DMS153 treated with DMSO at 0.1 percent for 48 hours (cell line): ENCODE measurements at regions not wholly inside any gene's neighbourhood (a gene's known extent, or its start where the extent isn't known, plus 50 kb on each side); places are given as distances from the start of the nearest gene placed in this dataset.

ENCODE experiments used
- DNase-seq: peaks from one replicate; lab custom pipeline; 2025; ENCODE audit not compliant: unreplicated experiment; lab: John Stamatoyannopoulos, UW

DNA sequence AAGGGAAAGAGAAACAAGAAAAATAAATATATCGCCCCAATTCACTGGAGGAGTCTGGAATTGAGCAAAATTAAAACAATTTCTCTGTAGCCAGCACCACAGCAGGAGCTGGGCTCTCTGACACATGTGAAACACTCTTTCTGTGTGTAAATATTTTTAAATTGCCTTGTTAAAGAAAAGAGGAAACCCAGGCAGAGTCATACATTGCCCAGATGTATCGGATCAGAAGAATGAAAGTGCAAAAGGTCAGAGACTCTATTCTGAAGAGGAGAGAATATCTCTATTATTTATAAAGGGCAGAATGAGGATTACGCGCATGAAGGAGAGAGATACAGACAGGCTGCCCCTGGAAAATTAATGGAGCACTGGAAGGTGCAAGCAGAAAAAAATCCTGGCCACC lies 127.0 kb upstream of the MAN1A1 start:
- no peak for DNase-seq

DNA sequence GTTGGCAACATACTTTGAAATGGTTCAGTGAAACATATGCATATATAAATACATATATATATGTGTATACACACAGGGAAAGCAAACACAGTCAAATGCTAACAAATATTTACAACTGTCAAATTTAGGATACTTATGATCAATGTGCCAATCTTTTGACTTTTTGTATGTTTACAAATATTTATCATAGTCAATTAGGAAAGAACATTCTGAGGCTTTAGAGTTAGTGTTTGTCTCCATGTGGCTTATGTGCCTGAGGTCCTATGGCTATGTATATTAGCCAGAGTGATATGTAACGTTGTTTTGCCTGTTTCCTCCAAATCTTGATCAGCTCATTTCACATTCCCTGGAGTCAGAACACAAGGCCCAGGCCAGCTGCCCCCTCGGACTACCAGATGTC lies 126.5 kb upstream of the MAN1A1 start:
- DNase-seq, result no peak

DNA sequence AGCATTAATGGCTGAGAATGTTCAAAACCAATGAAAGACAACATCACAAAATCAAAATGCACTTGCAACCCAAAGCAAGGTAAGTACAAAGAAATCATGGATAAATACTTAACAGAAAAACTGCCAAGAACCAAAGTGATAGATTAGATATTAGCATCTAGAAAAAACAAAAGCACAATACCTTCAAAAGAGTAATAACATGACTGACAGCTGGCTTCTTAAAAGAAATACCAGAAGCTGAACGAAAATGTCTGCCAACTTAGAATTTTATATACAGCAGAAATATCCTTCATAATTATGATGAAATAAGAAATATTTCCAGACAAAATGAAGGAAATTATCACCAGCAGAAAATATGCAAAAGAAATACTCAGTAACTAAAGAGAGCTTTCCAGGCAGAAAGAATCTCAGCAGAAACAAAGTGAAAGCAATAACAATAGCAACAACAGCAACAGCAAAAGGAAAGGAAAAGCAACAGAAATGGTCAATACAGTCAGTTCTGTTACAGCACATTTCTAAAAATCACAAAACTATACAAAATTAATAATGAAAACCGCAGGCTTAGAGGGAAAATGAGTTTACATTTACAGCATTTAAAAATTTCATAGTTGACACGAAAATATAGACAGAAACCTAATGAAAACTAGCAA lies 121.5 kb upstream of the MAN1A1 start:
- no peak for DNase-seq

DNA sequence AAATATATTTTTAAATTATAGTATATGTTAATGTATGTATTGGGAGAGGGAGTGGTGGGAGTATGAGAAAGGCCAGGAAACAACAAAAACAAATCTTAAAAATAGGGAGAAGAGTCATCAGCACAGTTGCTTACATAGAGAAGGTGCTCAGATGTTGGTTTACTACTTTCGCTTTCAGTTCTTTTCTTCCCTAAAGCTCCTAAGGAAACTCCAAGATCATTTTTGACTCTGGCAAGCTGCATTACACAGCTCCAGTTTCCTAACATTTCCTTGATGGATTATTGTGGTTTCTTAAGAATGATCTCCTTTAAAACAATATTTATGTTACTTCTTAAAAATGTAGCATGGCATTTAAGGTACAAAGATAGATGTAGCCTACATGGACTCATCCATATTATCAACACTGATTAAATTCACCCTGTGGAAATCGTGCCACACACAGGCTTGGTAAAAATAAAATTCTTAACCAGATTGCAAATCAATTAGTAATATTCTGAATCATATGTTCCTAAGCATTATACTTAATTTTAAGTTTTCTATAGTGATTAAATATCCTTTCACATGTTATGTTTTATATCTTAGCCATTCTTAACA lies 118.0 kb upstream of the MAN1A1 start:
- DNase-seq, result no peak

DNA sequence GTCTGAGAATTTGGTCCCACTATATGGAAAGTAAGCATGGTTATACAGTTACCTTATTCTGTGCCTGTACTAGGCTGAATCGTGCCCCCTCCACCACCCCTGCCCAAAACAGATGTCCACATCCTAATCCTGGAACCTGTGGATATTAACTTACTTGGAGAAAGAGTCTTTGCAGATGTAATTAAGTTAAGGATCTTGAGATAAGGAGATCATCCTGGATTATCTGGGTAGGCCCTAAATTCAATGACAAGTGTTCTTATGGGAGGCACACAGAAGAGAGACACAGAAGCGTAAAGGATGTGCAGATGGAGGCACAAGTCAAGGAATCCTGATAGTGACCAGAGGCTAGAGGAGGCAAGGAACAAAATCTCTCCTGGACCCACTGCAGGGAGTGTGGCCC lies 116.7 kb upstream of the MAN1A1 start:
- no peak for DNase-seq

DNA sequence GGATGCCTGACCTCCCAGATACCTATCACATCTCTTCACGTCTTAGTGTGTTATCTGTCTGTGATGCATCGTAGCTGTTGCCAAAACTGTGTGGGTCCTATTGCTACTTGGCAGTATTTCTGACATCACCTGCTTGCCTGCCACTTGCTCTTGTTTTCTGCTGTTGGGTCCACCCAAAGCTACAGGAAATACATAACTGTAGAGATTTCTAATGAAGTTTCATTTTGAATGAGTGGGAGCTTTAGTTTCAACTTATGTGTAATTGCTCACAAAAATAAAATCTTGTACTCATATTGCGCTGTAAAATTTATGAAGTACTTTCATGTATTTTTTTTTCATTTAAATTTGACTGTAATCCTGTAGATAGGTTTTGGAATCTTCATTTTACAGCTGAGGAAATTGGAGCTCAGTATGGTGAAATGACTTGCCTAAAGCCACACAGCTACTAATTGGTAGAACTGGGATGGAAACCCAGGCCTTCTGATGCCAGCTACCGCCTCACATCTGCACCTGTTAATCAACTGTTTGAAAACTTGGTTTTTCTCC lies 113.6 kb upstream of the MAN1A1 start:
- DNase-seq, result no peak

DNA sequence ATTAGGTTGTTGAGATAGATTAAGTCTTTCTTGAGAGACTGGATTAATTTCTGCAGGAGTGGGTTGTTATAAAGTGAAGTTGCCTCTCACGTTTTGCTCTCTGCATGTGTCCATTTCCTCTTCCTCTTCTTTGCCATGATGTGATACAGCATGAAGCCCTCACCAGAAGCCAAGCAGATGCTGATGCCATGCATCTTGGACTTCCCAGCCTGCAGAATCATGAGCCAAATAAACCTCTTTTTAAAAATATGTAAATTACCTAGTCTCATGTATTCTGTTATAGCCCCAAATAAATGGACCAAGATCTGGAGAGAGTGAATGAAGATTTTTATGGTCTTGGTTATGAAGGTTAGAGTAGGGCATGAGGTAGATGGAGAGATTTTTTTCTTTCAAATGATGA lies 111.6 kb upstream of the MAN1A1 start:
- DNase-seq, result no peak

DNA sequence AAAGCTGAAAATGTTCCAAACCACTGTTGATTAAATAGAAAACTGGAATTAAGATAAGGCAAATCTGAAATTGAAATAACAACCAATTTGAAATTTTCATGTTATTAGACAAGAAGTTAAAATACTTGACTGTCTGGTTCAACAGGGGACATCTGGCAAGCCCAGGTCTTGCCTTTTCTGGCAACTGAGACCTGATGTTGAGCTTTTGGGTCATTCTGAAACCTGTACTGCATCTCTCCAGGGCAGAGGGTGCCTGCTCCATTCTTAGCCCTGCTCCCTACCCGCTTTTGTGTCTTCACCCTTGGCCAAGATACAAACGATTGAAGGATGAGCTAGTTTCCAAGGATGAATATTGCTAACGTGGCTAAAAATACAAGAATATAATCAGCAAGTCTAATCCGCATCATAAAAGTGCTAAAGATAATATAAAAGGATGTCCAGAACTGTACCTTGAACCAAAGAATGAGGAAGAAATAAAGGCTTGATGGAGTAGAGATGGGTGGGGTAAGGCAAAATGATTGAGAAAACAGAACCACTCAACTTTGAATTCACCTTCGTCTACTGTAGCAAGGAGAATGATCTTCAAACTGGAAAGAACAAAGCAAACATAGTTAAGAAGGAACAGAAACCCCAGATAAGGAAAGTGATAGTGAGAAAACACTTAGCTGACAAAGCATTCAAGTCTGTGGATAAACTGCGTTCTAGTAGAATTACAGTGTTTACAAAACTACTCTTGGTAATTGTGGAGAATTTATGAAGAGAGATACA lies 109.8 kb upstream of the MAN1A1 start:
- no peak for DNase-seq

DNA sequence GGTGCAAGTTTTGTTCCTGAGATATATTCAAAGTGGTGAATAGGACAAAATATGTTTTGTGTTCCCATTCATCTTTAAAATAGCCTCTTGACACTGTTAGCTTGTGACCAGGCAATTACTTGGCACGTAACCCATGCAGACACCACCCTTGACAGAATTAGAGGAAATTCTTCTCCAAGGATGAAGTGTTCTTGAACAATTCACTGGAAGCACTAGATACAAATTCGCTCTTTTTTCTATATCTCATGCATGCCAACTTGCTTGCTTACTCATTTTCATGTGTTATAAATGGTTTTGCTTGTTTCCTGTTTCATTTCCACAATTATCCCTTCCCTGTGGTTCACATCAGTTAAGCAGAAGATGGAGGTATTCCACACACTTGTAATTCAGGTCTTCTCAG lies 105.2 kb upstream of the MAN1A1 start:
- DNase-seq, result no peak

DNA sequence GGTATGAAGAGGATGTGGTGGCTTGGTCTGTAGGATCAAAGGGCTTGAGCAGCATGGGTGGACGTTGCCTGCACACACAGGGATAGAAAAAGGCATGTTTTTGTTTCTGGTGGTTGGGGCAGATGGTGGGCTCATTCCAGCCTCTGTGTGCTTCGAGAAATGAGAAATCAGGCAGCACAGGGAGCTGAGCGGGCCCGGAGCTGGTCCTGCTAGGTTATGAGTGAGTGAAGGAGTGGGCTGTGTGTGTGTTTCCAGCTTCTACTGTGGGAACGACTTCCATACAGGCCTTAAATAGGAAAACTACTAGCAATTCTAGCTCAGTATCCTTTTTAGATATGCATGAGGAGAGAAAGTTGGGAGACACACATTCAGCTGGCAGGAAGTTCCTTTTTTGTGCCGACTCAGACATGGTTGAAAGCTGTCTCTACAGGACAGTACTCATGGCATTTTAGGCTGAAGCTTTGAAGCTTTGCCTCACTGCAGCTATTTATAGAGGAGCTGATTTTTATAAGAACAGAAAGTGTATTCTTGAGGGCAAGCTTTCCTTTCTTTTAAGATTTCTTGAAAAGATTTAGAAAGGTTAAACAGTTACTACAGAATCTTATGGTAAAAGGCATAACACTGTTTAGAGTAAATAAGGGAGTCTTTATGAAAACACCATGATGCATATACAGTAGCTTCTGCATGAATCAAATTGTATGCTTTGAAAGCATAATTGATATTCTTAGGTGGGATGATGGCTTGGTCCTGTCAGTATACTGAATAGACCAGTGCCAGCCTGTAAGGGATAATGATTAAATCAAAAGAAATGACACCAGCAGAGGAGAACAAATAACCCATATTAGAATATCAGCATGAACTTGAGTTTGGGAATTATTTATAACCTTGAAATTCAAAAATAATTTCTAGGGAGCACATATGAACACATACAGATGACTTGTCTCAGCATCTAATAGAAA lies 104.0 kb upstream of the MAN1A1 start:
- DNase-seq, result no peak

DNA sequence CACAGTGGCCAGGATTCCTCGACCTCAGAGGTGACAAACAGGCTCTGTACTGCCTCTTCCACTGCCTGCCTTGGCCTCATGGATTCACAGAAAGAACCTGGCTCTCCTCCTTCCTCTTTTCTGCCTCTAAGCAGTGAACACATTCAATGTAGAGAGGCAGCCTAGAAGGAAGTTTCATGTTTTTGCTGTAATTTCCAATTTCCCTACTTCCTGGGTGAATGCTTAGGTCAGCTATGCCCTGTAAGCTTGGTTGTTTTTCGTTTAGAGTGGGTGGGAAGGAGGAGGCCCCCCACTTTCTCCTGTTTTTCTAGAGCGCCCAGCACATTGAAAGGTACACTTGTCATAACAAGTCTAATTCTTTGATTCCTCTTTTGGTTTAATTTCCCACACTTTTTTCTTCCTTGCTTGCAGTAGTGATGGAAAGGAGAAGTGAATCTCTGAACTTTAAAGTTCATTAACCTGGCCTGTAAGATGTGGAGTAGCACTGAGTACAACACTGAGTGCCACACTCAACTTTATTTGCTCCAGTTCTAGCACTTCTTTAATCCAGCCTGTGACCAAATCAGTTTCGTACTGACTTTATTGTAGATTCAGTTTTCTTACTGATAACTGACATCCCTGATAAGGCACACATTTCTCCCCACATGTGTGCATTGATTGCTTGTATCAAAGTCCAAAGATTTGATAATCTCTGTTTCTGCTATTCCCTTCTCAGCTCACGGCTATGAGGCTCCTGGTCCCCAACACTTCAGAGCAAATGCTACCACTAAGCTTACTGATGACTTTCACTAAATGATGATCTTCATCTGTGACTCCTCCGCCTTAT lies 100.0 kb upstream of the MAN1A1 start:
- DNase-seq, result no peak

DNA sequence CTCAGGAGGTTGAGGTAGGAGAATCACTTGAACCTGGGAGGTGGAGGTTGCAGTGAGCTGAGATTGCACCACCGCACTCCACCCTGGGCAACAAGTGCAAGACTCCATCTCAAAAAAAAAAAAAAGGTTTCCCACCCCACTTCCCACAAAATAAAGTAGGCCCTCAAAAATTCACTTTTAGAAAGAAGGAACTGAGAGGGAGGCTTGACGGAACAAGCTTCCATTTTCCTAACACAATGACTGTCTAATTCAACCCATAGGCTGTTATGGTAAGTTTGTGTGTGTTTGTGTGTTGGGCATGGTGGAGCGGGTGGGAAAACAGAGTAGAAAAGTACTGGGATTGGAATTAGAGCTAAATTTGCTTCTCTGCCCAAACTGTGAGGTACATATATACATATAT lies 98.4 kb upstream of the MAN1A1 start:
- DNase-seq, result no peak

DNA sequence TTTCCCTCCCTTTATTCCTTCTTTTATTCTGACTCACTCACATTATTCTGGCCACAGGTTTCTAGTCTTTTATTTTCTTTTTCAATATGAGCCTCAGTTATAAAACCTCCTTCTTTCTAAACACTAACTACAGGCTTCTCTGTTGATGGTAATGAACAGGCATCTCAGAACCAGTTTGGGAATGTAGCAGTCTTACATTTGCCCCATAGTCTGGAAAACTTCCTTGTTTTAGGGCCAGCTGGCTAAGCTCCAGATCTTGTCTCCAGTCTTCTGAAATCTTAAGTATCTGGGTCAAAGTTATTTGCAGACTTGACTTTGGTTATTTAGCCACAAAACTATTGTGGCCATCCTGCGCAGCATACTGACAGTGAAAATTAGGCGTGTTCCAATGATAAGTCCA lies 97.0 kb upstream of the MAN1A1 start:
- DNase-seq, result no peak

DNA sequence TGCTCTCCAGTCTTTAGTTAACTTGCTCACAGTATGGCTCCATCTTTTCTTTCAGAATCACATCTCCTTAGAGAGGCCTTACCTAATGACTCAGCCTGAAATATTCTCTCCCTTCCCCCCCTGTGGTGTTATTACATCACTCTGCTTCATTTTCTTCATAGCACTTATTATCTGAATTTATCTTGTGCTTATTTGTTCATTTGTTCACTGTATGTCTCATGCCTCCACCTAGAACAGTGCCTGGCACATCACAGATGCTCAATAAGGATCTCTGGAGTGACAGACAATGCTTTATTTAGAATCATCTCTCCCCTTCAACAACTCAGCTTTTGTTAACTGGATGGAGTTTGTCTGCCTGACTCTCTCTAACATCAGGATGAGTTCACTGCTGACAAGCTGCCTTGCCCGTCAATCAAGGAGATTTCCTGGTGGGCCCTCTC lies 96.6 kb upstream of the MAN1A1 start:
- DNase-seq, result no peak

DNA sequence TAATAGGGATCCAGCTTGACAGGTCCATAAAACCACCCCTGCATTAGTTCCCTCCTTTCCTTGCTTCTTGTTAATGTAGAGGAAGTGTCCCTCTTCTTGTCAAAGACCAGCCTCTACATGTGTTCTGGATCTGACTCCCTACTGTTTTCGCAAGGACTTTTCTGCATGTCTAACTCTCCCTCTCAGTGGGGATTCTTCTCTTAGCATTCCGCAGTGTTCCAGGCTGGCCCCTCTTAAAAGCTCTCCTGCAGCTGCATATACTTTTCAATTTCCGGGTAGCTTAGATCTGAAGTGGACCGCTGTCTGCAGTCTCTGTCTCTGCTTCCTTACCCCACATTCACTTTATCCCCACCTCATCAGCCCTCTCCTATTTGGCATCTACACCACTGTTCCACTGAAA lies 96.1 kb upstream of the MAN1A1 start:
- DNase-seq, result no peak

DNA sequence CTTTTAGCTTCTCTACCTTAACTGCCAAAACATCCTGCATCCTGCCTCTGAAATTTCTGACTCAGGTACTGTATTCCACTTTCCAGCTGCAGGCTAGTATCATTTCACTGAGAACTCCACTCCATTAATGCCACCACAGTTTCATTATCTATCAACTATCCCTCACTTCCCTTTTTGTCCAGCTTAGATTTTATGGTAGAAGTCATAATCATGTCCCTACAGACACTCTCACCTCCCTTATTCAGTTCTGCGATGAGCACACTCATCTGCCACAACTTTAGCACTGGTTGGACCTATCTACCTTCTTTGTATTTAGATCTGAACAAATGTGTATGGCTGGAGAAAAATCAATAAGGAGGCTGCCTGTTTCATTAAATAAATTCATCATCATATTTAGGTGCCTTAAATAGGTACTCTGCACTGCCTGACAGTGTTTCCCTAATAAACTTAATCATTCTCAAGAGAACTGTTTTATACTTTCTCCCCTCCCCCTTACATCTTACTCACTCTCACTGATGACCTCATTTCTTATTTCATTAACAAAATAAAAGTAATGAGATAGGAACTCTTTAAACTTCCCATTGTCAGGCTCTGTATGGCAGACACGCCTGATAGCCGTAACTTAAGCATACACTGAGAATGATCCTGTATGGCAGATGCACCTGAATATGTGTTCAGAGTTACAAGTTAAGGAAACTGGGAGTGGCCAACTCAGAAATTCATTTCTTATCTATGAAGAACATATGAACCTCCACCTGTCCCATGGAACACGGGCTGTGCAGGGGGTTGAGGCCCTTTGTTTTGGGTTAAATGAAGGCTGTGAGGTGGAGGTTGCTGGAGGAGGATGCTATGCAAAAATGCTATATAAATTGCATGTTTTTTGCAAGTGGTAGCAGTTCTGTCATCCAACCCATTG lies 95.3 kb upstream of the MAN1A1 start:
- no peak for DNase-seq

DNA sequence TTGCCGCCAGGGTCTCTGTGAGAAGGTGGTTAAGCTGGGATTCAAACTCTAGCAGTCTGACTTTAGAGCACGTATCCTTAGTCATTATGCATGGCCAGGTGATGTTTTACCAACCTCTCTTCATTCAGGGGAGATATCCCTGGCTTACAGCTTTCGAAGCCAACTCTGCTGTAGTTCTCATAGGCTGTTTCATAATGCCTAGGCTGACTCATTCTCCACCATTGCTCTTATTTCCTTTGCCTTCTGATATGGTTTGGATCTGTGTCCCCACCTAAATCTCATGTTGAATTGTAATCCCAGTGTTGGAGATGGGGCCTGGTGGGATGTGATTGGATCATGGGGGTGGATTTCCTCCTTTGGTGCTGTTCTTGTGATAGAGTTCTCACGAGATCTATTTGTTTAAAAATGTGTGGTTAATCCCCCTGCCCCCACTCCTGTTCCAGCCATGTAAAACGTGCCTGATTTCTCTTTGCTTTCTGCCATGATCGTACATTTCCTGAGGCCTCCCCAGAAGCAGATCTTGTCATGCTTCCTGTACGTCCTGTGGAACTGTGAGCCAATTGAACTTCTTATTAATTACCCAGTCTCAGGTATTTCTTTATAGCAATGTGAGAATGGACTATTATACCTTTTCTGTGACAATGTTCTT lies 94.6 kb upstream of the MAN1A1 start:
- no peak for DNase-seq

DNA sequence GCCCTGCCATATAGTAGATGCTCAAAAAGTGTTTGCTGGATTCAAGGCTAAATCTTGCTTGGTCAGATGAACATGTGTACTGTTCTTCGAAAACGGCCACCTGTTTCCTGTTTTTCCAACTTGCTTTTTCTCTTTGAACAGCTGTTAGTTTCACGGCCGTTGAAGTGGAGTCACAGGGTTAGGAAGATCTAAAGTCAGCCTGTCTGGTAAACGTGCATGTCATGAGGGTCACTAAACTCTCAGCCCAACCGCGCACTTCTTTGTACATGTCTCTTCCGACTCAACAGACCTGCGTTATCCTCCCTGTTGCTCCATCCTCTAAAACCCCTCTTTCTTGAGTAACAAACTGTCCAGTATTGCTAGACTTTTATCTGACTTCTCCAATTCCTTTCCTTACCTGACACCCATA lies 93.2 kb upstream of the MAN1A1 start:
- no peak for DNase-seq

DNA sequence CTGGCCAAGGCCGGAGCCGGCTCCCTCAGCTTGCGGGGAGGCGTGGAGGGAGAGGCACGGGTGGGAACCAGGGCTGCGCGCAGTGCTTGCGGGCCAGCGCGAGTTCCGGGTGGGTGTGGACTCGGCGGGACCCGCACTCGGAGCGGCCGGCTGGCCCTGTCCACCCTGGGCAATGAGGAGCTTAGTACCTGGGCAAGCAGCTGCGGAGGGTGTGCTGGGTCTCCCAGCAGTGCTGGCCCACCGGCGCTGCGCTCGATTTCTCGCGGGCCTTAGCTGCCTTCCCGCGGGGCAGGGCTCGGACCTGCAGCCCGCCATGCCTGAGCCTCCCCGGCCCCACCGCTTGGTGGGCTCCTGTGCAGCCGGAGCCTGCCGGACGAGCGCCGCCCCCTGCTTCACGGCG lies 91.4 kb upstream of the MAN1A1 start:
- no peak for DNase-seq
